NAMALWA (cell line): ENCODE measurements at regions not wholly inside any gene's neighbourhood (a gene's known extent, or its start where the extent isn't known, plus 50 kb on each side); places are given as distances from the start of the nearest gene placed in this dataset.
A peak's percentile ranks its signal among the peaks of the same experiment; 100 is the strongest.
"Not testable (repeated sequence)": the region's sequence is repeated elsewhere in the genome, so short reads cannot be mapped to it uniquely, and the experiment has no call there.

Experiments
- DNase-seq: peaks from one replicate; pipeline ENCODE4 v3.0.0-alpha.2; 2015; ENCODE audit warnings: low spot score

DNA sequence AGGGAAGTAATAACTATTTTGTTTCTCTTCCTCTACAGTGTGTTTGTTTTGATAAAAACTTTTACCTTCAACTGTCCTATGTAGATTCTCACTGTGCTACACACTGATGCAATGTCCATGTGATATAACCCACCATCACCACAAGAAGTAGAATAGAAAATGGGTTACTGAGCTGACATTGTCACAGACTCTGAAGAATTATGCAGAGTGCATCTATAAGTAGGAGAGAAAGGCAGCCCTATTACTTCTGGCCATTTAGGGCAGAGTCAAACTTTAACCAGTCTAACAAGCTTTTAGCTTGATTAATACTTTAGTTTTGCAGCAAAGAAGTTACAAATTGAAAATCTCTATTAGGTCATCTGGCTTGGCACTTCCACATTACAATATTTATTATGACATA is 354.0 kb upstream of the CDH8 start:
- DNase-seq: no peak

DNA sequence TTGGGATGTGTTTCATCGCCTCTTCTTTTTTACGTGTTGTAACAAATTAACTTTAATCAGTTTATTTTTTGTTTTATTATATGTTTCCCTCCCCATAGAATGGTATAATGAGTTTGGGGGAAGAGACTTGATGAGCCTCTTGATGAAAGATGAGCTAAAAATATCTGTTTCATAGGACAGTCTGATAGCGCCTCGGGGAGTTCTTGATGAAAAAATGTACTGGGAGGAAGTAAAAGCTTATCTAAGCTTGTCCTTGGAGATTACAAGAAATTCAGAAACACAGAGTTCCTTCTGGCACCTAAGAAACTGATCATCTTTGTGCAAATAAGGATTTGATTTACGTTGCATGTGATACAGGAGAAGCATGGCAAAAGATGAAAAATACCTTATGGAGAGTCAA is 350.2 kb upstream of the CDH8 start:
- DNase-seq: no peak

DNA sequence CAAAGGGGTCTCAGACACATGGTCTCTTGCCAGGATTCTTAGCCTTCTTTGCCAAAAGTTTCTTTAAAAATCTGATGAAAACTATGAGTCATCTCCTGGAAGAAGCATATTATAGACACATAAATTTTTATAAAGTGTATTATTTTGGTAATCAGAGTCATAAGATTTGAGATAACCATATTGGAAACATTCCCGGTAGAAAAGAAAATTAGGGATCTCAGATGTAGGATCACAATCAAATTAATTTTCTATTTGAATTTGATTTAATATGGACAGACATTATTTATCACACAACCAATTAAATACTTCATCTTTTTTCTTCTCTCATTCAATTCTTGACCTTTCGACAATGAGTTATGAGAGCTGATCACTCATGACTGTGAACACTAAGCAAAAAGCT is 347.7 kb upstream of the CDH8 start:
- DNase-seq: no peak

DNA sequence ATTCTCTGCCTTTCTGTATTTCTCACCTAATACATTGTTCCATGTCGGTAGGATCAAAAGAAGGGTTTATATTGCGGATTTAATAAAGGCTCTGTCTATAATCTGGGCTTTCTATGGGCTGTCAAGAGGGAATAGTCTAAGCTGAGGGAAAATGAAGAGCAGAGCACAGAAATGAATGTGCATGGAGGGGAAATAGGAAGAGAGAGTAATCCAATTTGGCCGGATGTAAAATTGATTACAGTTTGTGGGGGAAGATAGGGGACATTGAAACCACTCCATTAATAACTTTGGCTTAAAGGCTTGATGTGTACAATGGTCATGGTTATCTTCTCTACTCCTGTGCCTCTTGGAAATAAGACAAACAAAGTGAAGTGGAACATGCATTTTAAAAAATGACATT is 334.2 kb upstream of the CDH8 start:
- no peak for DNase-seq

DNA sequence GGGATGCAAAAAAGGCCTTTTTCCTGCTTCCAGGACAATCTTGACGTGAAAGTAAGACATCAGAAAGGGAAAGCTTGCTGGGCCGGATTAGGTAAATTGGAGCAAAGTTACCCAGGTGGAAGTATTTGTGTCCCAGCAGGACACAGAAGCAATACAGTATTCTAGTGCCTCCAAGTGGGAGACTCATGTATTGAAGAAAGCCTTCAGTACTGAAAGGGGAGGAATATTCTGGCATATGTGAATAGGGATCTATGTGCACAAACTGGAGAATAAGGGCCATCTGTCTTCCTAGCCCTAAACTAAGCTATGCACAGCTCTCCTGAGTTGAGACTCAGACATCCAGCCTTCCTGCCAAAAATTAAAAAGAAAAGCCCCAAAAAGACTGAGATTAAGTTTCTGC is 327.3 kb upstream of the CDH8 start:
- no peak for DNase-seq

DNA sequence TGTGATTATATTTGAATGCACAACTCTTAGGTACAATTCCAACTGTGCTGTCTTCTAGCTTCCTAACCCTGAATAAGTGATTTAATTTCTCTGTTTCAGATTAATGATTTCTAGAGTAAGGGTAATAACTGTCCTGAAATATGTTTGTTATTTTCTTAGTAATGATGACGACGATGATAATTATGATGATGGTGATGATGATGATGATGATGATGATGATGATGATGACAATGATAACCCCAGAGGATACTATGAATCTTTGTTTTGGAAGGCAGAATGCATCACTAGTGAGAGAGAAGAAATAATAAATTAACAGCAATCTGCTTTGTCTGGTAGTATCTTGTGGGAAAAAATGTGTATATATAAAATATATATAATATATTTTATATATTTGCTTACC is 317.1 kb upstream of the CDH8 start:
- DNase-seq: no peak

DNA sequence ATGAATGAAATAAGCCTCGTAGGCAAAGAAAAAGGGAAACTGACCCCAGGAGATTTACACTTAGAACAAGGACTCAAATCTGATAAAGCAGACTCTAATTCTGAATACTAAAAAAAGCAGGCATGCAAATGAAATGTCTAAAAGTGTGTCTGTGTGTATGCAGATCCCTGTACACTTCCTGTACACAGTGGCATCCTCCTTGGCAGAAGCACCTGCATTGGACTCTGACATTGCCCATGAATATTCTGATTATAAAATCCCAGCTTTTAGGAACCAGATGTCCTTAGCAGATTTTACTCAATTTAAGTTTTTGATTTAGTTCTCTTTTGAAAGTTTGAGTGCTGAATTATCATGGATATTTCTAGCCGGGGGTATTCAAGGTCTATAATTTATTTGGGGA is 306.0 kb upstream of the CDH8 start:
- DNase-seq: no peak

DNA sequence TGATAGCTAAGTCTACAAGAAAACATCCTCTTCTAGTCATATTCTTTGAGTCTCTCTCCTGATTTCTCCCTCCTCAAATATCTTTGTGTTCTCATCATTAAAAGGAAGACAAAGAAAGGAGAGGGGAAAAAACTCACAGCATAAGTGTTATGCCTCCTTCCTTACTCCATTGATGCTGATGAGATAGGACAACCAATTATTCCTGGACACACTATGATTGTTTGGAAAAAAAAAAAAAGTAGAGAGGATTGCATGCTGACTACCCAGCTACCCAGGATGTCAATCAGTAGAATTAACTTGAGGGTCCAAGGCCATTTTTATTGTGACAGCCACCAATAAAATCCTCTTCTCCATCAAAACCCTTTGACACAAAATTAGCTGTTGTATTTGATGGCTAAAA is 299.1 kb upstream of the CDH8 start:
- DNase-seq: no peak

DNA sequence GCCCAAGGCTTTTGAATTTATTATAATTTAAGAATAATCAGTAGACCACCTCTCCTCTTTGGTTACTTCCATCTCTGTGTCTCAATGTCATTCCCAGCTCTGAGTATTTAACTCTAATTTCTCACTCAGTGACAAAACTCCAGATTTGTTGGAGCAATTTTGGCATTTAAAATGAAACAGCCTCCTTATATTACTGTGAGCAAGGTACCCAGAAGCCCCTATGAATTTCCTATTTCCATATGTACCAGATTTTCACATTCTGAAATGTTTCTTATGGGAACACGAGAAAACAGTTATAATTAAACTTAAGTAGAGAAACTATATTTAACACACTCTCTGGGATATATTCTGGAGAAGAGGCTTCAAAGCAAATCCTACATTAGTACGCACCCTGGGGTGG is 285.4 kb upstream of the CDH8 start:
- no peak for DNase-seq

DNA sequence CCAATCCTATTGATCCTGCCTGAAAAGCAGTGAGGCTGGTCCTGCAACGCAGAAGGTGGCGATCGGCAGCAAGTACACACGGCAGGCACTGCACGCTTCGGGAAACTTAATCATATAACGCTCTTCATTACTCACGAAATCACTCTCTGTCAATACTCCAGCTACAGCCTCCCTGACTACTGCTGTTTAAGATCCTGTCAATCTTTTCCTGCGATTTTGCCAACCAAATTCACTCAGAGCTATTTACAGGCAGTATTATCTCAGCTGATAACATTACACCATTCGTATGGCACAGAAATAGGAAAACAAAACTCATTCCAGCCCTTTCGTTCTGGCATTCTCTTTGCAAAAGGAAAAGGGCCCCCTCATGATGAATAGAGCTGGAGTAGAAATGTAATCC is 262.4 kb upstream of the CDH8 start:
- DNase-seq: no peak

DNA sequence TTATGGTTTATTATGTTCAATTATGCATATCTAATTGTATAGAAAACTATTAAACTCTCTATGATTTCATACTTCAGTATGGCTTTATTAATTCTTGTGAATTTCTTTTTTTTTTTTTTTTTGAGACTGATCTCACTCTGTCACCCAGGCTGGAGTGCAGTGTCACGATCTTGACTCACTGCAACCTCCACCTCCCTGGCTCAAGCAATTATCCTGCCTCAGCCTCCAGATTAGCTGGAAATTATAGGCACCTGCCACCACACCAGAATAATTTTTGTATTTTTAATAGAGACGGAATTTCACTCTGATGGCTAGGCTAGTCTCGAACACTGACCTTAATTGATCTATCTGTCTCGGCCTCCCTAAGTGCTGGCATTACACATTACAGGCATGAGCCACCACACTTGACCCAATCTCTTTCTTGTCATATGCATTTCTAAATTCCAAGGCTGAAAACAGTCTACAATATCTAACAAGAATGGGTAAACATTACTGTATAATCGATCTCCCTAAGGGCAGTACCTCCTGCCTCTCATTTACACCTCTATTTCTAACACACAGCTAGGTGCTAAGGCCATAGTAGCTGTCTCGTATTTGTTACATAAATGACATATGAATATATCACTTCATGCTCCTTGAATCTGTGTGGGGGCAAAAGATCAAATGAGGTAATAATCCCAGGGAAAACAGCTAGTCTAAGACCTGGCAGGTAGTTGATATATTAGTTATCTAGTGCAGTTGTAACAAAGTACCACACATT is 258.2 kb upstream of the CDH8 start:
- no peak for DNase-seq

DNA sequence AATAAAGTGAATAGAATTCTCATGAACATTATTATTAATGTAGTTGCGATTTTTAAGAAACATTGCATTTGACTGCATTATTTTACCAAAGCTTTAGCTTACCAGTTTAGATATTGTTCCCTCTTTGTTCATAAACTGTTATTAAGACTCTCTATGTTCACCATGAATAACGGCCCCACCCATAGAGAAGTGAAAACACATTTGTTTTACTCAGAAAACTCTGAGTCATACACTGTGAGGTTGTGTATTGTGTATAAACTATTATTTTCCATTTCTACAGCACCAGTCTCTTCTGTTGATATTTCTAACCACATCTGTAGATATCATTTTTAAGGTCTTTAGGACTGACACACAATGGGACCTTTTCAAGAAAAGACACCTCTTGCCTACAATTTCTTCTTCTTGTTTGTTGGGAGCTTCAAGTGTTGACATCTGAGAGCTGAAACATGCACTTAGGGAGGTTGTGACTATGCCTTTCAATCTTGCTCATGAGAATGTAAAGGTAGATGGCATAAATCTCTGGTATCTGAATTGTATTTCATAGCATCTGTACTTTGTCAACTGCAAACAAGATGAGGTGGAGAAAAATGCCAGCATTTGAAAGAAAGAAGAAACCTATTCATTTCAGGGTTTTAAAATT is 252.9 kb upstream of the CDH8 start:
- no peak for DNase-seq

DNA sequence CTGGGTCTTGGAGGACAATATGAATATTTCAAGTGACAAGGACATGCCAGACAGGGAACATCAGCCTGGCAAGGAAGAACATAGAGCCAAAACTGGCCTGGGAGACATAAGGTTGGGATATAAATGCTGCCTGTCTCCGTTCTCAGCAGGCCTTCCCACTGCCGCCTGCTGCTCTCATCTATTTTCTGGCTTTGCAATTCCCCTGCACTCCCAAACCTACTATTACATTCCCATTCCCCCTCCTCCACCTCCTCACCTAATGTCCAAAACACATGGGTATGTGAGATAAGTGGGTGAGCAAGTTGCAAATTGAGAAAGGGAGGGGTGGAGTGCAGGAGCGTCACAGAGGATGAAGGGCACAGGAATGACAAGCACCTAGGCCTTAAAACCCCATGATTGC is 244.3 kb upstream of the CDH8 start:
- DNase-seq: no peak

DNA sequence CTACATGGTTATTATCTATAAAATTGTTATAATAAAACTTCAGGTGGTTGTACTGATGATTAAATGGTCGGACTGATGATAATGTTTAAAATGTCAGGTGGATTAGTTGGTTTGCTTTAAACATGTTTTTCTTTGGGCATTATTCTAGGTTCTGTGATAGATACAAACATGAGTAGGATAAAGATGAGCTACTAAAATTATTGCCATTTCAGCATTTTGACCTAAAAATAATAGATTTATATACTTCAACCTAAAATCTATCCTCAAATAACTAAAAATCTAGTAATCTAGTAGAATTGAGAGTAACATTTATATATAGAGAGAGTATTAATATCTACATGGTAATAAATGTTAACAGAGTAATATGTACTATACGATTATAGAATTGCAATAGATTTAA is 241.7 kb upstream of the CDH8 start:
- no peak for DNase-seq

DNA sequence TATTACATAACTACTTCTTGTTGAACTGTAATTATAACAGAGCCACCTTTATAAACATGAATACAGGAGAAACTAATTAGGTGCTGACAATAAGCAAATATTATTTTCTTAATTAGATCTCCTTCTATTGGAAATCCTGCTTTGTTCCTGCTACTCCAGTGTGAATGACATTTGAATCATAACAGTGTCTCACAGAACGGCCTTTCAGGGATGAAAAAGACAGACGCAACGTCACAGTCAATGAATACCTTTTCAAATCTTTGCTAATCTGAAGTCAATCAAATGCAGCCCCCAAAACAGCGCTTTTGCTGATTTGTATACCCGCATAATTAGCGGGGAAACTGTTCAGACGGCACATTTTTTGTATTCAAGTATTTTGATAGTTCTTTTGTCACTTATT is 240.4 kb upstream of the CDH8 start:
- DNase-seq: no peak

DNA sequence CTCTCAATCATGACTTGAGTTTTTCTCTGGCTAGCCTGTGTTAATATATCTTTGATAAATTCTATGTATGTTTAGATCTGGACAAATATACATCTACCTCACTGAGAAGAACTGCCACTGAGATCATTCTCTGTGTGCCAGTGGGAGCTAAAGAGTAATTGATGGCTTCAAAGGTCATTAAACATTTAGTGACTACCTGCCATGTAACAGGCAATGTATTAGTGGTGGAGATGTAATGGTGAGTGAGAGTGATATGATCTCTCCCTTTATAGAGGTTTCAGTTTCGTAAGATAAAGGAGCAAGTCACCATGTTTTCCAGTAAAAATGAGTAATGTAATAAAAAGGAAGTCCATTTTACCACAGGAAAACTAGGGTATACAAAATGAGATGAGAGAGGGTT is 235.8 kb upstream of the CDH8 start:
- DNase-seq: no peak

DNA sequence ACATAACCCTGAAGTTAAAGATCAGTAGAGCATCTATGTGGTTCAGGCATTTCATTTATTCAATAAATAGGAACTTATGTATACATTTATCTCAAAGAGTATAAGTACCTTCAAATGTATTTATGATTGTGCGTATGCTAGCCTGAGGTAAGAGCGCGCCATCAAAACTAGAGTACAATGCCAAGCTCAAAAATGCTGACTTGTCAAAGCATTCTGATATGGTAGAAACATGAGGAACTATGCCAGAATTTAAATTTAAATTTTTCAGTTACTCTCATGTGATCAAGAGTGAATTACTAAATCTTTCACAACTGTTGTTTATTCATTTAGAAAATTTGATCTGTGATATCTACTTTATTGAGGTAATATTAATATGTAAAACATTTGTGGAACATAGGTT is 225.5 kb upstream of the CDH8 start:
- no peak for DNase-seq

DNA sequence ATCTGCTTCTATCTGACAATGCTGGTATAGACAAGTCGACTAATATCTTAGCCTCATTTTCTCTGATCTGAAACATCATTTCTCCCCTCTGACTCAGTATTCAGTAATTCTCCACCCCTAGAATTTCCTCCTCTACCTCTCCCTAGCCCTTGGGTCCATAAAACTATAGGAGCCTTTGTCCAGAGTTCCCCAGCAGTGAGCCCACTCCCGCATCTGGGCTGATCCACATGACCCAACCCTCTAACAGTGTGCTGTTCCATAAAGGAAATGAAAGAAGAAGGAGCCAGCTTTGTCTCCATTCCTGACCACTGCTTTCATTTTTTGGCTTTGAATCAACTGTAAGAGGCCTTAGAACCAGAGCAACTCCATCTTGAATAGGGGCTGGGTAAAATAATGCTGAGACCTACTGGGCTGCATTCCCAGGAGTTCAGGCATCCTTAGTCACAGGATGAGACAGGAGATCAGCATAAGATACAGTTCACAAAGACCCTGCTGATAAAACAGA is 222.7 kb upstream of the CDH8 start:
- not testable (repeated sequence) for DNase-seq

DNA sequence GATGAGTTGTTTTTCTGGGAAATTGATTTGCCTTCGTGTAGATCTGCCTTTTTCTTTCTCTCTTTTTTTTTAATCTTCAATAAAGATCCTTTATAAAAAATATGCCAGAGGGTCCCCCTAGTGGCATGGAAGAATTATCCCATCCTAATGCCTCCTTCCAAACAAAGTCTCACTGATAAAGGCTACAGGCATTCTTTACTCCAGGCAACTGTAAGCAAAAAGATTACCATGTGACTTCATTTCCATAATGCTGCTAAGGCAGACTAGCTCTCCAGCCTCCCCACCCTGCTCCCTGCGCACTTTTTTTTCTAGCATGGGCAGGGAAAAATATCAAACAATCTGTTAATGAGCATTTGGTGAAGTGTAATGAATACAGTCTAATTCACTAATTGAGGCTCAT is 220.2 kb upstream of the CDH8 start:
- peak; percentile 13 for DNase-seq

DNA sequence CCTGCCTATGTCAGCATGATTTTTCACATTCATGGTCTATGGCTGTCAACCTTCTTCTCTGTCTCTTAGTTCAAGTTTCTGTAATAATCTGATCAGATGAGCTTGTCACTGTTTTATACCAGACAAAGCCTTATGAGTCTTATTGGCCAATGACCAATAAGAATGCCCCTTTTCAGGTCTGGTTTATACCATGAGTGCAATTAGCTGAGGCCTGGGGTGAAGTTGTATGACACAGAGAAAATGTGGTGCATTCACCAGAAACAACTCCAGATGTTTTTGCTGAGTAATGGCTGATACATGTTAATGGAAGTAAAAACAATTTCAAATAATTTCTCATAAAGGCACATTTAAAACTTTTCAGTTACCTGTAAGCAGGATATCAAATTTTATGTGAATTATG is 218.6 kb upstream of the CDH8 start:
- no peak for DNase-seq

DNA sequence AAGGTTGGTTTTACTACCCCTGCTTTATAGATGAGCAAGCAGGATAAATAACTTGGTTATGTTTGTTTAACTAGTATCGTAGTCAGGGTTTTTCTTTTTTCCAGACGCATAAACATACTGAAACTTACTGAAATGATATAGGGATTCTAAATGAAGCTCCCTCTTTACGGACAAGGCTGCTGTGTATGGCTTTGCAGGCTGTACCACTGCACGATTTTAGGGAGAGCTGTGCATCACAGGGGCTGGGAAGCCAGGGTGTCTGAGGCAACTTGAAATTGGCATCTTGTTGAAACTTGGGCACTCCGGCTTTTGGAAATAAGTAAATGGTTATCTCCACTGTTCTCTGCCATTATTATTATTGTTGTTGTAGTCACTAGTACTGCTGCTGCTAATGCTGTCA is 218.1 kb upstream of the CDH8 start:
- no peak for DNase-seq

DNA sequence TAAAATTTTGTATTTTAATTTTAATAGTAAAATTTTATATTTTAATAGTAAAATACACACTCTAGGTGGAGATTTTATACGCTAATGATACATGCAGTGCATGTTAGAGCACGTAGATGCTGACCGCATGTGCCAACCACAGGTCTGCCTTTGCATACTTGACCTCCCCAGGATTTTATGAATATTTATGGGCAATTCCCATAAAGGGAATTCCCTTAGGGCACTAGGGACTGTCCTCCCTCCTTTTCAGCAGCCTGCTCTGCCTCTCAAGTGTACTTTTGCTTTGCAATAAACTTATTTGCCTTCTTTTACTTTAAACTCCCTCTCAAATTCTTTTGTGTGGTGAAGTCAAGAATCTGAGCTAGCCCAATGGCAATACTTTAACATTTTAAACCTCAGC is 217.7 kb upstream of the CDH8 start:
- no peak for DNase-seq

DNA sequence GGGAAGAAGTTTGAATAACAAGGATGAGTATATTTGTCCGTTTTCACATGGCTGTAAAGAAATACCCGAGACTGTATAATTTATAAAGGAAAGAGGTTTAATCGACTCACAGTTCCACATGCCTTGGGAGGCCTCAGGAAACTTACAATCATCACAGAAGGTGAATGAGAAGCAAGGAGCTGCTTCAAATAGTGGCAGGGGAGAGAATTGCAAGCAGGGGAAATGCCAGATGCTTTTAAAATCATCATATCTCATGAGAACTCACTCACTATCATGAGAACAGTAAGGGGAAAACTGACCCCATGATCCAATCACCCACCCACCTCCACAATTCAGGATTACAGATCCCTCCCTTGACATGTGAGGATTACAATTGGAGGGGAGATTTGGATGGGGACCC is 212.8 kb upstream of the CDH8 start:
- DNase-seq: peak; percentile 14

DNA sequence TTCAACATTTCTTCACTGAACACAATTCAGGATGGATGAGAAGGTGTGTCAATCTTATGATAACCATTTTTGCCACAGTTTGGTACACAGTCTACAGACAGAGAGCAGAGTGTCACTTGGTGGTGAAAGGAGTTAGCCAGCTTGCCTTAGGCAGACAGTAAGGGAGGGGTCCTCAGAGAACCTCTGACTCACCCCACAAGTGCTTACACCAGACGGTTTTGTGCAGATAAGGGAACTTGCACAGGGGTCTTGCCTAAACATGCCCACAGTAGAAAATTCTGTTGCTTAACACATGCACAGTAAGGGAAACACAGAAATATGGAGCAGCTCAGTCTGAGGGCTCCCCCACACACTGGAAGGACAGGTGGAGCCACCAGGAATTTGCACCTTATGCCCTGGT is 204.5 kb upstream of the CDH8 start:
- no peak for DNase-seq
